ENCODE measurements at regions not wholly inside any gene's neighbourhood (a gene's known extent, or its start where the extent isn't known, plus 50 kb on each side); places are given as distances from the start of the nearest gene placed in this dataset.

- TF ChIP-seq, protein P1, sequence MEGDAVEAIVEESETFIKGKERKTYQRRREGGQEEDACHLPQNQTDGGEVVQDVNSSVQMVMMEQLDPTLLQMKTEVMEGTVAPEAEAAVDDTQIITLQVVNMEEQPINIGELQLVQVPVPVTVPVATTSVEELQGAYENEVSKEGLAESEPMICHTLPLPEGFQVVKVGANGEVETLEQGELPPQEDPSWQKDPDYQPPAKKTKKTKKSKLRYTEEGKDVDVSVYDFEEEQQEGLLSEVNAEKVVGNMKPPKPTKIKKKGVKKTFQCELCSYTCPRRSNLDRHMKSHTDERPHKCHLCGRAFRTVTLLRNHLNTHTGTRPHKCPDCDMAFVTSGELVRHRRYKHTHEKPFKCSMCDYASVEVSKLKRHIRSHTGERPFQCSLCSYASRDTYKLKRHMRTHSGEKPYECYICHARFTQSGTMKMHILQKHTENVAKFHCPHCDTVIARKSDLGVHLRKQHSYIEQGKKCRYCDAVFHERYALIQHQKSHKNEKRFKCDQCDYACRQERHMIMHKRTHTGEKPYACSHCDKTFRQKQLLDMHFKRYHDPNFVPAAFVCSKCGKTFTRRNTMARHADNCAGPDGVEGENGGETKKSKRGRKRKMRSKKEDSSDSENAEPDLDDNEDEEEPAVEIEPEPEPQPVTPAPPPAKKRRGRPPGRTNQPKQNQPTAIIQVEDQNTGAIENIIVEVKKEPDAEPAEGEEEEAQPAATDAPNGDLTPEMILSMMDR (IDR thresholded peaks at IDR 0.05; ENCODE audit: low read depth, low read length, missing input control) = no peak
- TF ChIP-seq NR2F2 (IDR thresholded peaks at IDR 0.05) (no peak), MAX (IDR thresholded peaks at IDR 0.05) (no peak), YY1 (IDR thresholded peaks at IDR 0.05) (no peak), RAD21 (IDR thresholded peaks at IDR 0.05) (no peak), SP1 (IDR thresholded peaks at IDR 0.05) (no peak), JUND (IDR thresholded peaks at IDR 0.05) (no peak), GABPA (IDR thresholded peaks at IDR 0.05 in 1 of 2, conservative IDR thresholded peaks at IDR 0.05 in 1 of 2) (no peak), FOXA2 (IDR thresholded peaks at IDR 0.05) (no peak), TAF1 (conservative IDR thresholded peaks at IDR 0.05) (no peak)
- TF ChIP-seq, protein P2, sequence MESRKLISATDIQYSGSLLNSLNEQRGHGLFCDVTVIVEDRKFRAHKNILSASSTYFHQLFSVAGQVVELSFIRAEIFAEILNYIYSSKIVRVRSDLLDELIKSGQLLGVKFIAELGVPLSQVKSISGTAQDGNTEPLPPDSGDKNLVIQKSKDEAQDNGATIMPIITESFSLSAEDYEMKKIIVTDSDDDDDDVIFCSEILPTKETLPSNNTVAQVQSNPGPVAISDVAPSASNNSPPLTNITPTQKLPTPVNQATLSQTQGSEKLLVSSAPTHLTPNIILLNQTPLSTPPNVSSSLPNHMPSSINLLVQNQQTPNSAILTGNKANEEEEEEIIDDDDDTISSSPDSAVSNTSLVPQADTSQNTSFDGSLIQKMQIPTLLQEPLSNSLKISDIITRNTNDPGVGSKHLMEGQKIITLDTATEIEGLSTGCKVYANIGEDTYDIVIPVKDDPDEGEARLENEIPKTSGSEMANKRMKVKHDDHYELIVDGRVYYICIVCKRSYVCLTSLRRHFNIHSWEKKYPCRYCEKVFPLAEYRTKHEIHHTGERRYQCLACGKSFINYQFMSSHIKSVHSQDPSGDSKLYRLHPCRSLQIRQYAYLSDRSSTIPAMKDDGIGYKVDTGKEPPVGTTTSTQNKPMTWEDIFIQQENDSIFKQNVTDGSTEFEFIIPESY (IDR thresholded peaks at IDR 0.05) = no peak
- TF ChIP-seq, protein P3, sequence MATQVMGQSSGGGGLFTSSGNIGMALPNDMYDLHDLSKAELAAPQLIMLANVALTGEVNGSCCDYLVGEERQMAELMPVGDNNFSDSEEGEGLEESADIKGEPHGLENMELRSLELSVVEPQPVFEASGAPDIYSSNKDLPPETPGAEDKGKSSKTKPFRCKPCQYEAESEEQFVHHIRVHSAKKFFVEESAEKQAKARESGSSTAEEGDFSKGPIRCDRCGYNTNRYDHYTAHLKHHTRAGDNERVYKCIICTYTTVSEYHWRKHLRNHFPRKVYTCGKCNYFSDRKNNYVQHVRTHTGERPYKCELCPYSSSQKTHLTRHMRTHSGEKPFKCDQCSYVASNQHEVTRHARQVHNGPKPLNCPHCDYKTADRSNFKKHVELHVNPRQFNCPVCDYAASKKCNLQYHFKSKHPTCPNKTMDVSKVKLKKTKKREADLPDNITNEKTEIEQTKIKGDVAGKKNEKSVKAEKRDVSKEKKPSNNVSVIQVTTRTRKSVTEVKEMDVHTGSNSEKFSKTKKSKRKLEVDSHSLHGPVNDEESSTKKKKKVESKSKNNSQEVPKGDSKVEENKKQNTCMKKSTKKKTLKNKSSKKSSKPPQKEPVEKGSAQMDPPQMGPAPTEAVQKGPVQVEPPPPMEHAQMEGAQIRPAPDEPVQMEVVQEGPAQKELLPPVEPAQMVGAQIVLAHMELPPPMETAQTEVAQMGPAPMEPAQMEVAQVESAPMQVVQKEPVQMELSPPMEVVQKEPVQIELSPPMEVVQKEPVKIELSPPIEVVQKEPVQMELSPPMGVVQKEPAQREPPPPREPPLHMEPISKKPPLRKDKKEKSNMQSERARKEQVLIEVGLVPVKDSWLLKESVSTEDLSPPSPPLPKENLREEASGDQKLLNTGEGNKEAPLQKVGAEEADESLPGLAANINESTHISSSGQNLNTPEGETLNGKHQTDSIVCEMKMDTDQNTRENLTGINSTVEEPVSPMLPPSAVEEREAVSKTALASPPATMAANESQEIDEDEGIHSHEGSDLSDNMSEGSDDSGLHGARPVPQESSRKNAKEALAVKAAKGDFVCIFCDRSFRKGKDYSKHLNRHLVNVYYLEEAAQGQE (IDR thresholded peaks at IDR 0.05) = no peak
Measured at GRCh38 chr7:119684763-119685162, 588.2 kb upstream of the KCND2 start.

Data from liver (tissue), 3 donors.